Heart right ventricle (tissue), 16 donors: ENCODE measurements at regions not wholly inside any gene's neighbourhood (a gene's known extent, or its start where the extent isn't known, plus 50 kb on each side); places are given as distances from the start of the nearest gene placed in this dataset.

Experiments used
- ATAC-seq, 8 donors: fragments of 200-7000 bp; cut with Tn5 transposase; one replicate each; pipeline ENCODE4 v1.9.1; 2020; ENCODE audit warnings: mild to moderate bottlenecking in 8 of 8, moderate library complexity in 8 of 8, moderate number of reproducible peaks in 1 of 8
- DNase-seq, 2 donors: peaks; one replicate each; pipeline ENCODE4 v3.0.0-alpha.2; 2020
- H3K27ac ChIP-seq, 10 donors: fragments of 200-600 bp; sonication (generic) in 2 of 10; one replicate each; pipeline versions ENCODE4 v1.5.0 to v1.8.0; 2020 to 2022; ENCODE audit warnings: mild to moderate bottlenecking in 3 of 10
- H3K27me3 ChIP-seq, 7 donors: fragments of 200-600 bp; one replicate each; pipeline ENCODE4 v1.8.0; 2021 to 2022; ENCODE audit warnings: mild to moderate bottlenecking in 2 of 7
- H3K36me3 ChIP-seq, 9 donors: fragments of 200-600 bp; sonication (generic) in 1 of 9; one replicate each; pipeline versions ENCODE4 v1.5.0 to v1.8.0; 2020 to 2022; ENCODE audit warnings: mild to moderate bottlenecking in 2 of 9
- H3K4me1 ChIP-seq, 9 donors: fragments of 200-600 bp; sonication (generic) in 1 of 9; one replicate each; pipeline versions ENCODE4 v1.5.0 to v1.8.0; 2020 to 2022; ENCODE audit warnings: mild to moderate bottlenecking in 4 of 9
- H3K4me3 ChIP-seq, 10 donors: fragments of 200-600 bp; sonication (generic) in 2 of 10; one replicate each; pipeline versions ENCODE4 v1.5.0 to v1.8.0; 2020 to 2022; ENCODE audit warnings: mild to moderate bottlenecking in 7 of 10, moderate library complexity in 2 of 10
- H3K9me3 ChIP-seq, 11 donors: fragments of 200-600 bp in 10 of 11; sonication (generic) in 2 of 11; one replicate each; pipeline versions ENCODE4 v1.5.0 to v1.8.0; 2013 to 2022; ENCODE audit warnings: mild to moderate bottlenecking in 2 of 11, control low read depth in 1 of 11, moderate library complexity in 1 of 11
- WGBS, 2 donors: extraction: QIAGEN DNeasy Blood & Tissue Kit; methylation state at CpG; one replicate each; pipeline ENCODE4 v1.1.7; 2013; ENCODE audit warnings: inconsistent platforms in 1 of 2; 5-methylcytosine and 5-hydroxymethylcytosine counted together
- intact Hi-C, 10 donors: fragments of 100-400 bp; cut with DNase I; formaldehyde crosslinking; loops; one replicate each; pipeline versions ENCODE4 v1.11.1 to v1.14.2; 2022
- TF ChIP-seq, protein P1 (sequence below), 9 donors: fragments of 200-600 bp; sonication (generic) in 2 of 9; IDR thresholded peaks; one replicate each; pipeline versions ENCODE4 v1.5.0 to v1.8.0; 2021 to 2022; ENCODE audit warnings: antibody characterized with exemption in 9 of 9, mild to moderate bottlenecking in 5 of 9, moderate library complexity in 1 of 9
- donor health status: Arrhythmogenic right ventricular cardiomyopathy.
- donor health status: ischemic (EF 13 %, LVEDD 7.1; RV severe dilation, severe dysfunction).
- donor health status: healthy with polysubstance abuse.
- donor health status: DM: no; HTN: yes; CAD: no.
- donor health status: DM: no; HTN: no; CAD: no.
- donor health status: ischemic (EF 25% LVEDD 6.9; RV normal size, moderate dysfunction).
- donor health status: ischemic (EF 25% LVEDD 5.7; RV mildly dilated, moderate dysfunction).
- donor health status: healthy.
- donor health status: DM: yes; HTN: yes; CAD: no.
- donor health status: Ischemic cardiomyopathy.
- donor health status: ischemic (EF 35%, LVEDD 5.7; RV mildly dilated, moderate dysfunction).
- donor health status: nonischemic (EF 11% LVEDD 7.7; RV severe dilation, severe dysfunction).
- donor health status: DM: yes; HTN: yes; CAD: no.
- donor health status: PGD.
- donor health status: ischemic (EF 29% LVEDD 5.4; RV normal size, mild dysfunction).
- donor health status: nonischemic (EF 23%, LVEDD 6.1; RV moderate dilation, normal function).

DNA sequence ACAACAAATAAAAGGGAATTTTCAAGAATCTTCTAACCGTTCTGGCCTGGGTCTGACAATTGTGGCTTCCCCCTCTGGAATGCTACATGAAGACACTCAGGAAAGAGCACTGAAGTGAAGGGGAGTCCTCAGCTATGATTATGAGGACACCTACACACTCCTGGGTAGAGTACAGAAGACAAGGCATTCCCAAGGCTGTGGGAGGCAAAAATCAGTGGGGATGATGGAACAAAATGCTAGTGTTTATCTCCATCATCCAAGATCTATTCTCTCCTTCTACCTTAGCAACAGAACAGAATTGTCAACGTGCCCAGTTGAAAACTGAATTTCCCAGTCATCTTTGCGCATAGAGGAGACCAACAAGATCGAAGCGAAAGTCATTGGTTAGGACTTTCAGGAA lies 130.1 kb upstream of the LARP1 start:
- no peaks in the 10 kb centered on the region for H3K4me1 ChIP-seq
- H3K27me3 ChIP-seq, result peaks cover 0 to 5% (median 0%) of the 10 kb centered on the region in 7 donors
- DNase-seq (no peak), ATAC-seq (no peak)
- intact Hi-C loops, result no loop called here
- 88 to 89% methylated on average over 5 of the region's 5 CpGs for WGBS, 2 donors
- no peak overlapping the region for H3K4me3 ChIP-seq
- no peak overlapping the region for H3K27ac ChIP-seq
- H3K36me3 ChIP-seq, result no peaks in the 10 kb centered on the region
- H3K9me3 ChIP-seq, result no peaks in the 10 kb centered on the region
- TF ChIP-seq, protein P1, sequence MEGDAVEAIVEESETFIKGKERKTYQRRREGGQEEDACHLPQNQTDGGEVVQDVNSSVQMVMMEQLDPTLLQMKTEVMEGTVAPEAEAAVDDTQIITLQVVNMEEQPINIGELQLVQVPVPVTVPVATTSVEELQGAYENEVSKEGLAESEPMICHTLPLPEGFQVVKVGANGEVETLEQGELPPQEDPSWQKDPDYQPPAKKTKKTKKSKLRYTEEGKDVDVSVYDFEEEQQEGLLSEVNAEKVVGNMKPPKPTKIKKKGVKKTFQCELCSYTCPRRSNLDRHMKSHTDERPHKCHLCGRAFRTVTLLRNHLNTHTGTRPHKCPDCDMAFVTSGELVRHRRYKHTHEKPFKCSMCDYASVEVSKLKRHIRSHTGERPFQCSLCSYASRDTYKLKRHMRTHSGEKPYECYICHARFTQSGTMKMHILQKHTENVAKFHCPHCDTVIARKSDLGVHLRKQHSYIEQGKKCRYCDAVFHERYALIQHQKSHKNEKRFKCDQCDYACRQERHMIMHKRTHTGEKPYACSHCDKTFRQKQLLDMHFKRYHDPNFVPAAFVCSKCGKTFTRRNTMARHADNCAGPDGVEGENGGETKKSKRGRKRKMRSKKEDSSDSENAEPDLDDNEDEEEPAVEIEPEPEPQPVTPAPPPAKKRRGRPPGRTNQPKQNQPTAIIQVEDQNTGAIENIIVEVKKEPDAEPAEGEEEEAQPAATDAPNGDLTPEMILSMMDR (IDR thresholded peaks at IDR 0.05), result no peak

DNA sequence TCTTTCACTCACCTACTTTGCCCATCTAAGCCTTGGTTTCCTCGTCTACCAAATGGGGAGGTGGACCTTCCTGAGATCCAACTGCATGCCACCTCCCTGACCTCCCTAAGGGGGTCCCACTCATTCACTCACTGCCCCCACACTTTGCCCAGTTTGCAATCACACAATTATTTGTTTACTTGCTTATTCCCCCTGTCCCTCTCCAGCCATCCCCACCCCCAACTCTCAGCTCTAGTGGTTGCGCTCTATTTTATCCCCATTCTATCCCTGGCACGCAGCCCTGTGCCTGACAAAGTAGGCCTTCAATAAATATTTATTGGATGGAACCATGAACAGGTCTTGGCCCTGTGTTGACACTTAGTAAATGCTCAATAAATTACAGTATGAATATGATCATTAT lies 130.8 kb upstream of the LARP1 start:
- no peak overlapping the region for H3K27ac ChIP-seq
- TF ChIP-seq, protein P1 (IDR thresholded peaks at IDR 0.05), result no peak
- no peak overlapping the region for H3K4me3 ChIP-seq
- no peaks in the 10 kb centered on the region for H3K36me3 ChIP-seq
- intact Hi-C loops, result no loop called here
- no peak for DNase-seq
- ATAC-seq, result no peak
- H3K27me3 ChIP-seq, result peaks cover 0 to 5% (median 0%) of the 10 kb centered on the region in 7 donors
- WGBS, 2 donors, result 92 to 93% methylated on average over 3 of the region's 3 CpGs
- H3K9me3 ChIP-seq, result no peaks in the 10 kb centered on the region
- no peaks in the 10 kb centered on the region for H3K4me1 ChIP-seq

DNA sequence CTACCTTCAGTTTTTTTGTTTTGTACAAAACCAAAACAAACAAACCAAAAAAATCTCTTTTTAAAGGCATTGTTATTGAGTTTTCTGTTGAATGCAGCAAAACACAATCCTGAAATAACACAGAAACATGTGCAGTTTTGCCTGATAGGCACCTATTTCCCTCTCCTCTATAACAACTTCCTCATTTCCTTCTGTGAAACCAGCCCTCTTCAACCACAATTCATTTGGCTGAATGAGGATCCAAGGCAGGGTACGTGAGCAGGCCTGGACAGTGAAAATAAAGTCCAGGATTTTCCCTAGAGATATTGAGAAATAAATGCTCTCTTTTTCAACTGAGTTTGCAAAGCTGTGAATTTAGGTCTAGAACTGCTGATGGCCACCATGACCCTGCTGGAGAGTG lies 134.8 kb upstream of the LARP1 start:
- WGBS, 2 donors, result 67 to 70% methylated on average over 1 of the region's 1 CpG
- no peaks in the 10 kb centered on the region for H3K36me3 ChIP-seq
- intact Hi-C loops, result no loop called here
- peaks cover 0 to 7% (median 0%) of the 10 kb centered on the region in 7 donors for H3K27me3 ChIP-seq
- no peak for DNase-seq
- H3K9me3 ChIP-seq, result no peaks in the 10 kb centered on the region
- H3K27ac ChIP-seq, result no peak overlapping the region
- no peaks in the 10 kb centered on the region for H3K4me1 ChIP-seq
- ATAC-seq, result no peak
- no peak overlapping the region for H3K4me3 ChIP-seq
- TF ChIP-seq, protein P1 (IDR thresholded peaks at IDR 0.05), result no peak

DNA sequence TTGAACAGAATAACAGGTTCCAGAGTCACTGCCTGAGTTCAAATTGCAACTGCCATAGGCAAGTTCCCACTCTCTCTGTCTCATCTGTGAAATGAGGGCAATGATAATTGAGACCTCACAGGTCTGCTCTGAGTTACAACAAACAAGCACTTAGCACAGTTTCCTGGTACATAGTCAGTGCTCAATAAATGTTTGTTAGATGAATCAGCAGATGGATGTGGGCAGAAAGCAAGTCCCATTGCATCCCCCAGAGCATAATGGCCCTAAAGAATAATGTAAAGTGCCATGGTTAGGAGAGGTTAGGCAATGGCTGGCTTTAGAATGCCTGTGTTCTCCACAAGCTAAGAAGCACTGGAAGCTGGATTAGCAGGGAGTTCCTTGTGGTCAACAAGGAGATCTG lies 136.5 kb upstream of the LARP1 start:
- Histone ChIP-seq H3K27ac (no peak overlapping the region), H3K36me3 (no peaks in the 10 kb centered on the region), H3K4me1 (no peaks in the 10 kb centered on the region), H3K27me3 (peaks cover 0 to 20% (median 7%) of the 10 kb centered on the region in 7 donors), H3K4me3 (no peak overlapping the region), H3K9me3 (peaks cover 0 to 3% (median 0%) of the 10 kb centered on the region in 11 donors)
- intact Hi-C loops, result no loop called here
- no peak for DNase-seq
- TF ChIP-seq, protein P1 (IDR thresholded peaks at IDR 0.05), result no peak
- ATAC-seq, result no peak
